GM18508 (cell line): ENCODE measurements at regions not wholly inside any gene's neighbourhood (a gene's known extent, or its start where the extent isn't known, plus 50 kb on each side); places are given as distances from the start of the nearest gene placed in this dataset.

ENCODE experiments used
- ATAC-seq: cut with Tn5 transposase; IDR thresholded peaks from one replicate; pipeline ENCODE4 v1.9.1; 2021; ENCODE audit warnings: moderate number of reproducible peaks; ENCODE audit not compliant: insufficient read depth, unreplicated experiment

- ATAC-seq: no peak
These were observed 246.9 kb downstream of the SOX4 start for GRCh38 chr6:21840428-21840827.

- no peak for ATAC-seq
These were observed 249.5 kb downstream of the SOX4 start for GRCh38 chr6:21842875-21843645.

- ATAC-seq: no peak
These were observed 250.8 kb downstream of the SOX4 start for GRCh38 chr6:21844120-21844917.

DNA sequence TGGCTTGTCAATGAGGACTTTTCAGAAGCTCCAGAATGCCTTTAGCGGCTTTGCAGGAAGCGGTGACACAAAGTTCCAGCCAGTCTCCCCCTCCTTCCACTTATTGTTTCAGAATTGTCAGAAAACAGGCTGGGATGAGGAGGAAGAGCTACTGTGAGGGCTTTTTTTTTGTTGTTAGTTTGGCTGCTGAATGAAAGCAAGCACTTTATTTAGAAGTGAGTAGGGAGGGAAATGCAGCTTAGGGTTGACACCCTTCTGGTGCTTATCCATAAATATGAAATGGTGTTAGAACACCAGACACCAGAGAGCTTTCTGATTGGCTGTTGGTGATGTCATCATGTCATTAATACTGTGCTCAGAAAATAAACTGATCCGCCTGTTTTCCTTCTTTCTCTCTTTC, 251.5 kb downstream of the SOX4 start:
- no peak for ATAC-seq

- no peak for ATAC-seq
These were observed 252.0 kb downstream of the SOX4 start for GRCh38 chr6:21845439-21846140.

DNA sequence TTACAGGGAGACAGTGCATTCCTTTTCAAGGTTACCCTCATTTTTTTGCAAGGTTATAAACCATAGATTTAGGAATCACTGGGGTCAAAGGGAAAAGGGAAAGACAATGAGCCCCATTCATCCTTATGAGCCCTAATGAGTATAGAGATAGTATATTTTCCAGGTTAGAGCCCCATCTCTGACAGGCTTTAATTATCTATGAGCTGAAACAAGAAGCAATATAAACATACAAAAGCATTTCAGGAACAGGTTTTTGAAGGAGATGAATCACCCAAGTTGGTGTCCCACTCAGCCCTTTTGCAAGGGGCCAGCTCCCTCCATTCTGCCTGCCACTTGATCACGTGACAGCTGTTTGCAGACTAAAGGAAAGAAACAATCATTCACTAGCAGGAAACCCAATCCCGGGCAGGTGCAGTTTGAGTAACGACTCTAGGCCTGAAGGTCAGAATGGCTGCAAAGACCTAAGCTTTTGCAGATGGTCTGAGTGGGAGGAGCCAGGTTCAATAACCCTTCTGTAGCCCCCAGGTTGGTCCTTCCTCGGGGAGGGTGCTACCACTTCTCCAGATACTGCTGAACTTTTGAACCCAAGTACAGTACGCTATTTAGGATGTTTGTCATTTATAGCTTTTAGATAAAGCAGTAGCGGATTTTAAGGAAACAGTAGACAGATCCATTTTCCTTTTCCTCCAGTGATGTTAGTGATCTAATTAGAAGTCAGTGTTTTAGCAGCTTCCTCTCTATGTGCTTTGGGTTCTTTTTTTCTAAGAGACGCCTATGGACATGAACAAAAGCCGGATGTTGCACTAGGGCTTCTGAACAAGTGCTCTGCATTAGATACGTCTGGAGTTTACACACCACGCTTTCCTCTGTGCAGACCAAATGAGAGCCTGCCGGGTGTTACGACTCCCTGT, 253.2 kb downstream of the SOX4 start:
- ATAC-seq: no peak

DNA sequence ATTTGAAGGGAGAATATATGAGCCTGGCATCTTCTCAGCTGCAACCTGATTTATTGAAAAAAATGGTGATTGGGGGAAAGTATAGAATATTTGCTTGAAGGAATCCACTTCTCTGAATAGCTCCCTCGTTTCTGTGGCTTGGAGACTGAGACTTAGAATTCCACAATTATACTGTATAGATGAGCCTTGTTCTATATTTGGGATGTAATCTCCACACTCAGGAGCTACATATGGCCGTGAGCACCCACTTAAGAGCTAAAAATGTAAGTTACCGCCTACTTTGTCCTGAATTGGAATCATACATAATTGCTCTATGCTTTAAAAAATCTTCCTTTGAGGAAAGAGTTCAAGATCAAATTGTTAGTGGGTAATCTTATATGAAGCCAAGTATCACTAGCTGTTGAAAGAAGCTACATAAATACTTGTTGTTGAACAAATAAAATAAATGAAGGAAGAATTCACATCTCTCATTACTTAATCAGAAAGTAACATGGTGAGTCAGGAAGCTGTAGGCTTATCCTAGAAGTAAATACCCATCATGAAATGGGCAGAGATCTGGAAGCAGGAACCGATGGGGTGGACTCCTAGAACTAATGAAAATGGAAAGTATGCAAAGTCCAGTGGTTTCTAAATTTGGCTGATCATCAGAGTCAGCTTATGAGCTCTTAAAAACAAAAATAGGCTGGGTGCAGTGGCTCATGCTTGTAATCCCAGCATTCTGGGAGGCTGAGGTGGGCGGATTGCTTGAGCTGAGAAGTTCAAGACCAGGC, 254.3 kb downstream of the SOX4 start:
- no peak for ATAC-seq

GRCh38 chr6:21850691-21851090, 257.1 kb downstream of the SOX4 start:
- no peak for ATAC-seq

GRCh38 chr6:21855811-21856455, 262.4 kb downstream of the SOX4 start:
- no peak for ATAC-seq

- ATAC-seq: no peak
These were observed 262.9 kb downstream of the SOX4 start for GRCh38 chr6:21856456-21856825.

DNA sequence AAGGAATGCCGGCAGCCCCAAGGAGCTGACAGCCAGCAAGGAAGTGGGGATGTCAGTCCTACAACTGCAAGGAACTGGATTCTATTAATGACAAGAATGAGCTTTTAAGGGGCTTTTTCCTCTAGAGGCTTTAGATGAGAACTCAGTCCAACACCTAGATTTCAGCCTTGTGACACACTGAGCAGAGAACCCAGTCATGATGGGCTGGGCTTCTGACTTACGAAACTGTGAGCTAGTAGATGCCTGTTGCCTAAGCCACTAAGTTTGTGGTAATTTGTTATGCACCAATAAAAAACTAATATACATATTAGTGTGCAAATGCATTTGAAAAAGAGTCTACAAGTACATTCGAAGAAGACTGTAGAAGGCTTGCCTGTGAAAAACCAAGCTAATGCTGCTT, 263.3 kb downstream of the SOX4 start:
- no peak for ATAC-seq

GRCh38 chr6:21858076-21858475, 264.5 kb downstream of the SOX4 start:
- ATAC-seq: no peak

DNA sequence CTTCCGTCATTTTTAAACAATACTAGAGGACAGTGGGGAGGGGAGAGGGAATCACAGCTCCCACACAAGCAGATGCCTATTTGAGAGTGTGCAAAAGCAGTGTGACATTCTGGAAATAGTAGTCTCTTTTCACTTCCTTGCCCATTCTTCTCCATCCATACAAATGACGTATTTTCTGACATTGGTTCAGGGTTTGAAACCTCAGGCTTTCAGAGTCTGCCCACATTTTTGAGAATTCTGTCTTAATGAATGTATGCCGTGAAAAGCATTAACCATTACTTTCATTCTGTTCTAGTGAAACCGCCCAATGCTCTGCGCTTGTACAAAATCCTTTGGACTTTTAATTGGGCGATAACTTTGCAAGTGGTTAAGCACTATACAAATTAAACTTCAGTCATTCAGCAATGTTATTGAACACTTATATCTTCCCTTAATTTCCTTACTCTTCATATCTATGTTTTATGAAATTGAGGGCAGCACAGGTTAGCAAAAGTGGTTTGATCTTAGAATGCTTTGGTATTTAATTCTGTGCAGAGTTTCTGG, 265.7 kb downstream of the SOX4 start:
- no peak for ATAC-seq

DNA sequence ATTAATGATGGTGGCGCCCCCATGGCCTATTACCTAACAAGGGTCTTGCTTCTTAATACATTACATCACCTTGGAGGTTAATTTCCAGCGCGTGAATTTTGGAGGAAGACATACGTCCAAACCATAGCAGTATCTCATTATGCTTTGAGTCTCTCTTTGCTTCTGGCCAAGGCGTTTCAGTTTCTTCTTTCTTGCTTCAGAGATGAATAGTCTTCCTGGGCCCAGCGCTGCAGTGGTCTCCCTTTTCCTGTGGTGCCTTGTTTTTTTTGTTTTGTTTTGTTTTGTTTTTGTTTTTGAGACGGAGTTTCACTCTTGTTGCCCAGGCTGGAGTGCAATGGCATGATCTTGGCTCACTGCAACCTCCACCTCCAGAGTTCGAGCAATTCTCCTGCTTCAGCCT, 268.4 kb downstream of the SOX4 start:
- no peak for ATAC-seq

GRCh38 chr6:21864206-21864605, 270.7 kb downstream of the SOX4 start:
- ATAC-seq: no peak

- no peak for ATAC-seq
These were observed 274.7 kb downstream of the SOX4 start for GRCh38 chr6:21868226-21868625.

GRCh38 chr6:21869085-21869771, 275.7 kb downstream of the SOX4 start:
- ATAC-seq: no peak

DNA sequence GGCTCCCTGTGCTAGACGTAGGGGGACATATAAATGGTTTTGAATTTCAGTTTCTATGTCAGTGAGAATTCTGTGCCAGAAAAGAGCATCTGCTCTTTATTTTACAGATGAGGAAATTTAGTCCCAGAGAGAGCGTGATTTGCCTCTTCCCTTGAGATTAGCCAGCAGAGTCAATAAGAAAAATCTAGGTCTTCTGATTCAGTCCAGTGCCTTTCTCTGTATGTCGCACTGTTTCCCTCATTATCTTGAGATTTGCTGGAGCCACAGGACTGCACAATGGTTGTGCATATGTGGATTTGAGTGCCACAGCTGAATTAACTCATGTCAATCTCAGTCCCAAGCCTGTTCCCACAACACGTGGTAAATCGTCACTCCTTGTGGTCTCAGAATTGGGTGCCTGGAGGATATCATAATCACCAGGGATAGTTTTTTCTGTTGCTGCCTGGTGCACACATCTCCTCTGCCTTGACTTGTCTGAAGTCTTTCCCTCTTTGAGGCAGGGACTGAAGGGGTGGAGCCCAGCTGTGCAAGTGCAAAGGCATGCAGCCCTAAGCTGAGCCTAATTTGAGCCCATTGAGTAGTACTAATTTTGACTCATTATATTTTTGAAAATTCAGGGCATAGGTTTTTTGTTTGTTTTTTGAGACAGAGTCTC, 276.7 kb downstream of the SOX4 start:
- no peak for ATAC-seq
